H9 (cell line): ENCODE measurements at regions not wholly inside any gene's neighbourhood (a gene's known extent, or its start where the extent isn't known, plus 50 kb on each side); places are given as distances from the start of the nearest gene placed in this dataset.

Experiments
- DNase-seq: peaks from one replicate; pipeline ENCODE4 v3.0.0-alpha.2; 2017
- H2AFZ ChIP-seq: one replicate; pipeline ENCODE4 v1.6.1; 2013; ENCODE audit warnings: mild to moderate bottlenecking, low read length, control low read depth, moderate library complexity
- H2AK5ac ChIP-seq: 2 replicates; pipeline ENCODE4 v1.6.1; 2013; ENCODE audit warnings: low read length, control low read depth, mixed read lengths; ENCODE audit not compliant: insufficient read length
- H2BK120ac ChIP-seq: one replicate; pipeline ENCODE4 v1.6.1; 2013; ENCODE audit warnings: low read depth, mild to moderate bottlenecking, low read length, control low read depth, inconsistent platforms; ENCODE audit not compliant: poor library complexity, severe bottlenecking
- H2BK12ac ChIP-seq: 2 replicates; pipeline ENCODE4 v1.6.1; 2013; ENCODE audit warnings: low read length, control low read depth, mixed read lengths, low read depth; ENCODE audit not compliant: insufficient read length
- H2BK15ac ChIP-seq: 2 replicates; pipeline ENCODE4 v1.6.1; 2013; ENCODE audit warnings: low read depth, low read length, control low read depth
- H2BK20ac ChIP-seq: one replicate; pipeline ENCODE4 v1.6.1; 2013; ENCODE audit warnings: low read depth, mild to moderate bottlenecking, low read length, control low read depth, inconsistent platforms; ENCODE audit not compliant: poor library complexity, severe bottlenecking
- H2BK5ac ChIP-seq: 2 replicates; pipeline ENCODE4 v1.6.1; 2013; ENCODE audit warnings: low read length, control low read depth, mixed read lengths; ENCODE audit not compliant: insufficient read length
- H3K14ac ChIP-seq: 2 replicates; pipeline ENCODE4 v1.6.1; 2013; ENCODE audit warnings: low read length, control low read depth; ENCODE audit not compliant: insufficient read depth
- H3K18ac ChIP-seq: 2 replicates; pipeline ENCODE4 v1.6.1; 2013; ENCODE audit warnings: low read depth, mild to moderate bottlenecking, mixed read lengths, low read length, control low read depth; ENCODE audit not compliant: insufficient read length
- H3K23ac ChIP-seq: 2 replicates; pipeline ENCODE4 v1.6.1; 2013; ENCODE audit warnings: low read length, control low read depth, mixed read lengths, low read depth; ENCODE audit not compliant: insufficient read length
- H3K23me2 ChIP-seq: 2 replicates; pipeline ENCODE4 v1.6.1; 2013; ENCODE audit warnings: low read depth, mild to moderate bottlenecking, mixed read lengths, low read length, control low read depth; ENCODE audit not compliant: insufficient read length, poor library complexity, severe bottlenecking
- H3K27ac ChIP-seq: 2 replicates; pipeline ENCODE4 v1.5.1; 2013; ENCODE audit warnings: low read length, control low read depth, mixed read lengths, low read depth; ENCODE audit not compliant: insufficient read length
- H3K27me3 ChIP-seq: 2 replicates; pipeline ENCODE4 v1.6.1; 2013; ENCODE audit warnings: low read length, control low read depth, inconsistent platforms; ENCODE audit not compliant: insufficient read depth
- H3K4ac ChIP-seq: 2 replicates; pipeline ENCODE4 v1.6.1; 2013; ENCODE audit warnings: low read depth, mild to moderate bottlenecking, control low read depth, inconsistent platforms, low read length, moderate library complexity
- H3K4me1 ChIP-seq: 2 replicates; pipeline ENCODE4 v1.6.1; 2013; ENCODE audit warnings: low read length, control low read depth, inconsistent platforms; ENCODE audit not compliant: insufficient read depth
- H3K4me2 ChIP-seq: 2 replicates; pipeline ENCODE4 v1.6.1; 2013; ENCODE audit warnings: low read length, control low read depth, mixed read lengths; ENCODE audit not compliant: insufficient read length, insufficient read depth
- H3K56ac ChIP-seq: 2 replicates; pipeline ENCODE4 v1.6.1; 2013; ENCODE audit warnings: low read depth, mild to moderate bottlenecking, mixed read lengths, low read length, control low read depth; ENCODE audit not compliant: insufficient read length
- H3K79me1 ChIP-seq: 2 replicates; pipeline ENCODE4 v1.6.1; 2013; ENCODE audit warnings: low read depth, mild to moderate bottlenecking, moderate library complexity, low read length, control low read depth, inconsistent platforms; ENCODE audit not compliant: insufficient read depth, poor library complexity, severe bottlenecking
- H3K79me2 ChIP-seq: 2 replicates; pipeline ENCODE4 v1.6.1; 2013; ENCODE audit warnings: low read length, control low read depth, inconsistent platforms; ENCODE audit not compliant: insufficient read depth
- H3K9ac ChIP-seq: 2 replicates; pipeline ENCODE4 v1.6.1; 2013; ENCODE audit warnings: low read length, control low read depth, mixed read lengths; ENCODE audit not compliant: insufficient read length; ENCODE audit errors: extremely low read depth
- H3K9me3 ChIP-seq: one replicate; pipeline ENCODE4 v1.6.1; 2013; ENCODE audit warnings: low read depth, low read length, inconsistent platforms; ENCODE audit not compliant: control insufficient read depth
- H3T11ph ChIP-seq: one replicate; pipeline ENCODE4 v1.6.1; 2013; ENCODE audit warnings: mild to moderate bottlenecking, low read length, control low read depth, inconsistent platforms
- H4K20me1 ChIP-seq: one replicate; pipeline ENCODE4 v1.6.1; 2013; ENCODE audit not compliant: control insufficient read depth, insufficient read length, insufficient read depth
- H4K5ac ChIP-seq: 2 replicates; pipeline ENCODE4 v1.6.1; 2013; ENCODE audit warnings: low read depth, mild to moderate bottlenecking, mixed read lengths, low read length, control low read depth; ENCODE audit not compliant: insufficient read length
- H4K8ac ChIP-seq: replicated peaks from 2 replicates; pipeline ENCODE4 v1.6.1; 2013; ENCODE audit warnings: low read length, control low read depth, mixed read lengths, low read depth; ENCODE audit not compliant: insufficient read length
- H4K91ac ChIP-seq: 2 replicates; pipeline ENCODE4 v1.6.1; 2013; ENCODE audit warnings: low read depth, mild to moderate bottlenecking, moderate library complexity, mixed read lengths, low read length, control low read depth; ENCODE audit not compliant: insufficient read length
- H3K27ac Mint-ChIP-seq, 3 experiments: 2 replicates in 2 of 3; 3 replicates in 1 of 3; pipeline ENCODE4 v1.8.0; 2020 to 2021; ENCODE audit warnings: mixed read lengths in 3 of 3, mild to moderate bottlenecking in 1 of 3, moderate library complexity in 1 of 3
- H3K27me3 Mint-ChIP-seq: 2 replicates; pipeline ENCODE4 v1.8.0; 2021; ENCODE audit warnings: low read depth, mild to moderate bottlenecking, moderate library complexity, mixed read lengths
- H3K36me3 Mint-ChIP-seq, 3 experiments: 2 replicates in 2 of 3; 3 replicates in 1 of 3; pipeline ENCODE4 v1.8.0; 2020 to 2021; ENCODE audit warnings: low read depth in 3 of 3, mixed read lengths in 3 of 3; ENCODE audit not compliant: insufficient read depth in 1 of 3
- H3K4me1 Mint-ChIP-seq, 2 experiments: 2 replicates each; pipeline ENCODE4 v1.8.0; 2020; ENCODE audit warnings: mixed read lengths in 2 of 2
- H3K4me3 Mint-ChIP-seq, 2 experiments: 2 replicates in 1 of 2; 3 replicates in 1 of 2; pipeline ENCODE4 v1.8.0; 2020 to 2021; ENCODE audit warnings: mild to moderate bottlenecking in 2 of 2, mixed read lengths in 2 of 2, moderate library complexity in 1 of 2
- H3K9me3 Mint-ChIP-seq, 2 experiments: 2 replicates in 1 of 2; 3 replicates in 1 of 2; pipeline ENCODE4 v1.8.0; 2020; ENCODE audit warnings: mild to moderate bottlenecking in 2 of 2, mixed read lengths in 2 of 2, moderate library complexity in 1 of 2
- WGBS: extraction: QIAGEN DNeasy Blood & Tissue Kit; methylation state at CpG from one replicate; pipeline ENCODE4 v1.1.7; 2013; ENCODE audit warnings: missing lambda C conversion rate, low lambda C conversion rate, mixed read lengths; ENCODE audit not compliant: insufficient read length; ENCODE audit errors: extremely low coverage; 5-methylcytosine and 5-hydroxymethylcytosine counted together
- TF ChIP-seq, protein P1 (sequence below): fragments of 200-600 bp; sonication (generic); conservative IDR thresholded peaks from 3 replicates; pipeline ENCODE4 v1.8.0; 2021; ENCODE audit warnings: antibody characterized with exemption, mild to moderate bottlenecking

DNA sequence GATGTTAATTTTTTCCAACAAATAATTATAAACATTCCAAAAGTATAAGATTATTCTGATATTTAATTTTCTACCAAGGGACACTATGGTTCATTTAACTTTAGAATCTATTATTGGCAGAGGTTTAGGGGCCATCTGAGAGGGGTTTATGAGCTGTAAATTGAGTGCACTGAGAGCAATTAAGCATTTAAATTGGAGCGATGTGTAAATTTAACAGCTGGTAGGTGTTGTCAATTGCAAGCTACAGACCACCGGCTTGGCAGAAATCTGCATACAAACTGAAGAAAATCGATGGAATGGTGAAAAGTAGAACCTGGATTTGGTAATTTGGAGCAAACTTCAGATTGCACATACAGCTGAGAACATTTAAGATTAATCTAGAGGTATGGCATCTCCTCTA, 55.8 kb upstream of the MTF2 start:
- Histone ChIP-seq H4K8ac (no peak overlapping the region), H3K79me2 (no peaks in the 10 kb centered on the region), H3K9me3 (no peaks in the 10 kb centered on the region), H3K14ac (no peak overlapping the region), H2BK12ac (no peak overlapping the region), H3K27me3 (no peaks in the 10 kb centered on the region), H3K4me1 (no peaks in the 10 kb centered on the region), H4K5ac (no peak overlapping the region), H3K9ac (no peak overlapping the region), H3K23ac (no peak overlapping the region), H2BK5ac (no peak overlapping the region), H2BK120ac (no peak overlapping the region), H3K4ac (no peak overlapping the region), H2BK20ac (no peak overlapping the region), H3K18ac (no peak overlapping the region), H3K27ac (no peak overlapping the region), H2BK15ac (no peak overlapping the region), H3T11ph (no peak overlapping the region), H3K79me1 (no peaks in the 10 kb centered on the region), H2AK5ac (no peak overlapping the region), H2AFZ (no peak overlapping the region), H4K20me1 (no peaks in the 10 kb centered on the region), H4K91ac (no peak overlapping the region), H3K4me2 (no peak overlapping the region), H3K23me2 (no peaks in the 10 kb centered on the region), H3K56ac (no peak overlapping the region)
- H3K27me3 Mint-ChIP-seq, result peaks cover 1% of the 10 kb centered on the region; the same call in 1 of the 2 replicates
- peaks cover 8 to 11% of the 10 kb centered on the region in 2 experiments for H3K4me1 Mint-ChIP-seq
- H3K9me3 Mint-ChIP-seq, result no peaks in the 10 kb centered on the region
- no peak for DNase-seq
- H3K36me3 Mint-ChIP-seq, result no peaks in the 10 kb centered on the region
- TF ChIP-seq, protein P1, sequence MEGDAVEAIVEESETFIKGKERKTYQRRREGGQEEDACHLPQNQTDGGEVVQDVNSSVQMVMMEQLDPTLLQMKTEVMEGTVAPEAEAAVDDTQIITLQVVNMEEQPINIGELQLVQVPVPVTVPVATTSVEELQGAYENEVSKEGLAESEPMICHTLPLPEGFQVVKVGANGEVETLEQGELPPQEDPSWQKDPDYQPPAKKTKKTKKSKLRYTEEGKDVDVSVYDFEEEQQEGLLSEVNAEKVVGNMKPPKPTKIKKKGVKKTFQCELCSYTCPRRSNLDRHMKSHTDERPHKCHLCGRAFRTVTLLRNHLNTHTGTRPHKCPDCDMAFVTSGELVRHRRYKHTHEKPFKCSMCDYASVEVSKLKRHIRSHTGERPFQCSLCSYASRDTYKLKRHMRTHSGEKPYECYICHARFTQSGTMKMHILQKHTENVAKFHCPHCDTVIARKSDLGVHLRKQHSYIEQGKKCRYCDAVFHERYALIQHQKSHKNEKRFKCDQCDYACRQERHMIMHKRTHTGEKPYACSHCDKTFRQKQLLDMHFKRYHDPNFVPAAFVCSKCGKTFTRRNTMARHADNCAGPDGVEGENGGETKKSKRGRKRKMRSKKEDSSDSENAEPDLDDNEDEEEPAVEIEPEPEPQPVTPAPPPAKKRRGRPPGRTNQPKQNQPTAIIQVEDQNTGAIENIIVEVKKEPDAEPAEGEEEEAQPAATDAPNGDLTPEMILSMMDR, result no peak
- WGBS, result no CpG with 5 or more reads among the region's 3 CpGs
- no peak overlapping the region for H3K27ac Mint-ChIP-seq
- H3K4me3 Mint-ChIP-seq, result no peak overlapping the region
